GM18498 (cell line): ENCODE measurements at regions not wholly inside any gene's neighbourhood (a gene's known extent, or its start where the extent isn't known, plus 50 kb on each side); places are given as distances from the start of the nearest gene placed in this dataset.
A peak's percentile ranks its signal among the peaks of the same experiment; 100 is the strongest.

Source experiments
- ATAC-seq: cut with Tn5 transposase; IDR thresholded peaks from one replicate; pipeline ENCODE4 v1.9.1; 2021; ENCODE audit warnings: mild to moderate bottlenecking, moderate library complexity; ENCODE audit not compliant: unreplicated experiment

- no peak for ATAC-seq
Observed at GRCh38 chr5:10853154-10853553, 92.1 kb upstream of the DAP start.

- ATAC-seq = no peak
Observed at GRCh38 chr5:10849278-10849677, 88.2 kb upstream of the DAP start.

GRCh38 chr5:10844016-10844415, 83.0 kb upstream of the DAP start:
- ATAC-seq = no peak

- ATAC-seq = no peak
Observed at GRCh38 chr5:10842823-10843222, 81.8 kb upstream of the DAP start.

- no peak for ATAC-seq
Observed at GRCh38 chr5:10839916-10840599, 79.0 kb upstream of the DAP start.

- no peak for ATAC-seq
Observed at GRCh38 chr5:10839118-10839517, 78.1 kb upstream of the DAP start.

GRCh38 chr5:10838038-10838437, 77.0 kb upstream of the DAP start:
- ATAC-seq = no peak

- no peak for ATAC-seq
Observed at GRCh38 chr5:10836986-10837385, 76.0 kb upstream of the DAP start.

- ATAC-seq = no peak
Observed at GRCh38 chr5:10834695-10835094, 73.7 kb upstream of the DAP start.

GRCh38 chr5:10832987-10833386, 72.0 kb upstream of the DAP start:
- ATAC-seq = no peak

GRCh38 chr5:10832421-10832820, 71.4 kb upstream of the DAP start:
- ATAC-seq = no peak

GRCh38 chr5:10831419-10831818, 70.4 kb upstream of the DAP start:
- ATAC-seq = no peak

GRCh38 chr5:10828241-10828640, 67.2 kb upstream of the DAP start:
- ATAC-seq = no peak

- ATAC-seq = no peak
Observed at GRCh38 chr5:10827571-10827970, 66.5 kb upstream of the DAP start.

GRCh38 chr5:10826971-10827370, 65.9 kb upstream of the DAP start:
- ATAC-seq = no peak

GRCh38 chr5:10825897-10826644, 65.0 kb upstream of the DAP start:
- peak; percentile 56 for ATAC-seq

GRCh38 chr5:10812218-10812617, 51.2 kb upstream of the DAP start:
- no peak for ATAC-seq
